NCI-H82 treated with DMSO at 0.1 percent for 48 hours (cell line): ENCODE measurements at regions not wholly inside any gene's neighbourhood (a gene's known extent, or its start where the extent isn't known, plus 50 kb on each side); places are given as distances from the start of the nearest gene placed in this dataset.
"Not testable (repeated sequence)": the region's sequence is repeated elsewhere in the genome, so short reads cannot be mapped to it uniquely, and the experiment has no call there.

Experiments
- DNase-seq: peaks from one replicate; lab custom pipeline; 2025; ENCODE audit not compliant: unreplicated experiment; lab: John Stamatoyannopoulos, UW

- DNase-seq: no peak
These were observed 213.4 kb upstream of the ELL2 start for GRCh38 chr5:96175090-96175489.

GRCh38 chr5:96173366-96173765 is 211.7 kb upstream of the ELL2 start:
- DNase-seq: no peak

GRCh38 chr5:96172436-96172835 is 210.8 kb upstream of the ELL2 start:
- DNase-seq: no peak

- DNase-seq: not testable (repeated sequence)
These were observed 210.3 kb upstream of the ELL2 start for GRCh38 chr5:96171973-96172372.

GRCh38 chr5:96170481-96171125 is 209.0 kb upstream of the ELL2 start:
- not testable (repeated sequence) for DNase-seq

- not testable (repeated sequence) for DNase-seq
These were observed 207.2 kb upstream of the ELL2 start for GRCh38 chr5:96168833-96169232.

- no peak for DNase-seq
These were observed 197.4 kb upstream of the ELL2 start for GRCh38 chr5:96159043-96159442.

GRCh38 chr5:96157841-96158291 is 196.2 kb upstream of the ELL2 start:
- no peak for DNase-seq

- DNase-seq: no peak
These were observed 195.6 kb upstream of the ELL2 start for GRCh38 chr5:96157077-96157780.

- DNase-seq: no peak
These were observed 193.5 kb upstream of the ELL2 start for GRCh38 chr5:96155147-96155546.

- DNase-seq: no peak
These were observed 190.2 kb upstream of the ELL2 start for GRCh38 chr5:96151891-96152290.

- DNase-seq: no peak
These were observed 188.4 kb upstream of the ELL2 start for GRCh38 chr5:96150007-96150406.

GRCh38 chr5:96149546-96149945 is 187.9 kb upstream of the ELL2 start:
- DNase-seq: no peak

- no peak for DNase-seq
These were observed 187.4 kb upstream of the ELL2 start for GRCh38 chr5:96149021-96149420.

GRCh38 chr5:96148376-96148775 is 186.7 kb upstream of the ELL2 start:
- DNase-seq: no peak

- DNase-seq: no peak
These were observed 186.2 kb upstream of the ELL2 start for GRCh38 chr5:96147866-96148265.

- DNase-seq: no peak
These were observed 185.0 kb upstream of the ELL2 start for GRCh38 chr5:96146675-96147074.

GRCh38 chr5:96144289-96144688 is 182.6 kb upstream of the ELL2 start:
- no peak for DNase-seq

- no peak for DNase-seq
These were observed 181.8 kb upstream of the ELL2 start for GRCh38 chr5:96143450-96143849.

- no peak for DNase-seq
These were observed 181.3 kb upstream of the ELL2 start for GRCh38 chr5:96142786-96143434.

GRCh38 chr5:96142184-96142781 is 180.6 kb upstream of the ELL2 start:
- no peak for DNase-seq

GRCh38 chr5:96141749-96142148 is 180.1 kb upstream of the ELL2 start:
- no peak for DNase-seq
